ENCODE measurements at regions not wholly inside any gene's neighbourhood (a gene's known extent, or its start where the extent isn't known, plus 50 kb on each side); places are given as distances from the start of the nearest gene placed in this dataset.

DNA sequence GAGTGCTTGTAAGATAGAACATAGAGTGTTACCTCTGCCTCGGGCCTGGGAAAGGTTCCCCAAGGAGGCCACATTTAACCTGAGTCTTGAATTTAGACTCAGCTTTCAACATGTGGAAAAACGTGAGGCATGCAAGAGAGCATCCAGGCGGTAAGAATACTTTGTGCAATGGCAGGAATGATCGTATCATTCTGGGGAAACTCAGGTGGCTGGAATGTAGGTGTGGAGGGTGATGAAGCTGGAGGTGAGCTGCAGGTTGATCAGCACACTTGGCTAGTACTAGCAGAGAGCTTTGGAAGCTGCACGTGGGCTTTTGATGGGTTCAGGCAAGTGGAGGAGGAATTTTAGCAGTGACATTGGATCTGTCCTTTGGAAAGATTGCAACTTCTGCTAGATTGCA is 270.3 kb upstream of the RAG2 start:
- H3K9me3 Mint-ChIP-seq = no peaks in the 10 kb centered on the region
- H3K27ac Mint-ChIP-seq = no peak overlapping the region
- no peaks in the 10 kb centered on the region for H3K36me3 Mint-ChIP-seq
- H3K27me3 Mint-ChIP-seq = no peaks in the 10 kb centered on the region
- H3K4me3 Mint-ChIP-seq = no peak overlapping the region
- DNase-seq (ENCODE audit: low spot score in 2 of 2) (no peak), ATAC-seq (ENCODE audit: low read depth) (no peak)
- no peaks in the 10 kb centered on the region for H3K4me1 Mint-ChIP-seq

DNA sequence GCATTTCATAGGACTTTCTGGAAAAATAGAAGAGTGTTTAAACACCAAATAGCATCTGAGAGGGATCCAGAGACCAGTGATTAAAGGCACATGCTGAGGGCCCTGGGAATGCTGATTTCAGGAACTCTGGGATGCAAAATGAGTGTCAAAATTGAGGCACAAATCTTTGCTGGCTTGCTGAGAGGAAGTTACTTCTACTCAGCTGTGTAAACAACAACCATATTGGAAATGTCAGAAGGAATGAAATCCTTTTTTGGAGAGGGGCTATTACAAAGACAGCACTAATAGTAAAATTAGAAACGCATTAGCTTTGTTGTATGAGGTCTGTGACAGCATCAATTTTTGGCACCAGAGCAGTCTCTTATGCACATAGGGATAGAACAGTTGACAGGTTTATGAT is 267.8 kb upstream of the RAG2 start:
- Mint-ChIP-seq H3K4me1 (no peaks in the 10 kb centered on the region), H3K9me3 (no peaks in the 10 kb centered on the region)
- no peak for ATAC-seq (ENCODE audit: low read depth)

DNA sequence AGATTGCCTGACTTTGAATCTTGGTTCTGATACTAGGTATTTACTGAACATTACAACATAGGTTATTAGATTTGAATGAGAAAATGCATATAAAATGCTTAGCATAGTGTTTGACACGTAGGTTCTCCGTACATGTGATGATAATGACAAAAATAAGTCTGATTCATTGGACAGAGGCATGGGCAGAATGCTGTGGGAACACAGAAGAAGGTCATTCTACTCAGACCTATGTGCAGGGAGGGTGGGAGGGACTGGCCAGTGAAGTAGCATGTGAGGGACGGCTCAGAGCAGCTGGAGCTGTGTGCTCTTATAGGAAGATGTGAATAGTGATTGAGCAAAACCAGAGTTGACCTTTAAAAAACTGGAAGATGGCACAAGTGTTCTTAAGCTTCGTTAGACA is 256.8 kb upstream of the RAG2 start:
- H3K27me3 Mint-ChIP-seq = no peaks in the 10 kb centered on the region
- DNase-seq (ENCODE audit: low spot score in 2 of 2) = no peak
- no peaks in the 10 kb centered on the region for H3K4me1 Mint-ChIP-seq
- no peak for ATAC-seq (ENCODE audit: low read depth)
- H3K36me3 Mint-ChIP-seq = no peaks in the 10 kb centered on the region
- H3K9me3 Mint-ChIP-seq = peaks cover 2% of the 10 kb centered on the region
- H3K4me3 Mint-ChIP-seq = no peak overlapping the region
- H3K27ac Mint-ChIP-seq = no peak overlapping the region

More for the DNA sequence above, 267.8 kb upstream of the RAG2 start:
- no peak for DNase-seq (ENCODE audit: low spot score in 2 of 2)
- H3K27ac Mint-ChIP-seq = no peak overlapping the region
- H3K27me3 Mint-ChIP-seq = no peaks in the 10 kb centered on the region
- H3K36me3 Mint-ChIP-seq = no peaks in the 10 kb centered on the region
- no peak overlapping the region for H3K4me3 Mint-ChIP-seq

DNA sequence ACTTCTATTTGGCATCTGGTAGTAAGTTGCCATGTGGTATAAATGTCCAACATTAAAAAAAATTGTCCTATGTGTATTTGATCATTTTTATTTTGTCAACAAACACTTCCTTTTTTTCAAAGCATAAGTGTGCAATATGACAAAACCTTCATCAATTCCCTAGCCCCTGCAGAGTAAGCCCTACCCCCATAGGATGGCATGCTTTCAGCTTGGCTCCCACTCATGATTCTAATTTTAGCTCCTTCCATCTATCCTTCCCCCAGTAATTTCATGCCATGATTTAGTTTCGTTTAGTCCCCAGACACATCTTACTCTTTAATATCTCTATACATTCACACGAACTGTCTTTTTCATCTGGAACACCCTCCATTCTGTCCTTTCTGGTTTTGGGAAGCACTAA is 250.6 kb upstream of the RAG2 start:
- ATAC-seq (ENCODE audit: low read depth) (no peak), DNase-seq (ENCODE audit: low spot score in 2 of 2) (no peak)
- no peak overlapping the region for H3K27ac Mint-ChIP-seq
- no peak overlapping the region for H3K4me3 Mint-ChIP-seq
- H3K9me3 Mint-ChIP-seq = no peaks in the 10 kb centered on the region
- H3K36me3 Mint-ChIP-seq = no peaks in the 10 kb centered on the region
- no peaks in the 10 kb centered on the region for H3K27me3 Mint-ChIP-seq
- H3K4me1 Mint-ChIP-seq = no peaks in the 10 kb centered on the region

DNA sequence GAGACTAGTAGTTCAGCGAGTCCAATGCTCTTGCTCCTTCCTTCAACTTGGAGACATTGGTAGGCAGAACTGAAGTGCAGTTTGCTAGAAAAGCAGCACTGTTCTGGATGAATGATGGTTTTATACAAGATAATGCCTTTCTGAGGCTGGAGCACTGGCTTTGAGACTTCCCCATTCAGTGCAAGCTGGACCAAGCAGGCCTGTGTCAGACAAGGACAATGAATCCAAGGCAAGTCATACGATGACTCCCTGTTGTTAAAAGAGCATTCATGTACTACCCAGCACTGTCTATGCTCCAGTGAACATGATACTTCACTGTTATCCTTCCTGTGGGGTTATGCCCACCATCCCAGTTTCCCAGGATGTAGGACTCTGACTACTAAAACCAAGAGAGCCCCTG is 242.3 kb upstream of the RAG2 start:
- no peak overlapping the region for H3K4me3 Mint-ChIP-seq
- no peaks in the 10 kb centered on the region for H3K36me3 Mint-ChIP-seq
- H3K4me1 Mint-ChIP-seq = no peaks in the 10 kb centered on the region
- no peak for ATAC-seq (ENCODE audit: low read depth)
- no peak for DNase-seq (ENCODE audit: low spot score in 2 of 2)
- no peaks in the 10 kb centered on the region for H3K27me3 Mint-ChIP-seq
- no peak overlapping the region for H3K27ac Mint-ChIP-seq
- H3K9me3 Mint-ChIP-seq = no peaks in the 10 kb centered on the region

DNA sequence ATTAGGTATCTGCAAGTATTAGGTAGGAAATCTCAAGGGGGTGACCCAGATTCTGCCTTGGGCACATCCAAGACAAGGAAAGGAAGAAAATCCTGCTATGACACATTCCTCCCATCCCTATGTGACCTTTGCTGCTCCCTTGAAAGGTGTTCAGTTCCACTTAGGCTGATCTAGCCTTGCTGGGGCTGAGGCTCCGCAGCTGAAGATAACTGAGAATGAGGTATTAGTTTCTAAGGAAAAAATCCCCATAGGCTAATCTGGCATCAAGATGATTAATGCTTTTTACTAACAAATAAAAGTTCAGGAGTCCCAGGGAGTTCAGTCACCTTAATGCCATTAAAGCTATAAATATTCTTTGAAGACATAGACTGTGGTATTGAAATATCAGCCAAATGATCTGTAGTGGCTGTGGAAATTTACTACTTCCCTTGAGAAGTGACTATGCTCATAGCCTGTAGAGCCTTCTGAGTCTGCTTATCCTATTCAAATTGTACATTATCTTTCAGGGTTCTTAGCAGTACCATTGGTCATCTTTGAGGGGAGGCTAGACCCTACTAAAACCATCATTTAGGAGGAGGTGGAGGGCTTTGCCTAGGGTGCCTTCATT is 239.9 kb upstream of the RAG2 start:
- DNase-seq (ENCODE audit: low spot score in 2 of 2) = no peak
- ATAC-seq (ENCODE audit: low read depth) = no peak
- Mint-ChIP-seq H3K4me3 (no peak overlapping the region), H3K36me3 (no peaks in the 10 kb centered on the region), H3K4me1 (no peaks in the 10 kb centered on the region), H3K9me3 (peaks cover 4% of the 10 kb centered on the region), H3K27me3 (no peaks in the 10 kb centered on the region), H3K27ac (no peak overlapping the region)

DNA sequence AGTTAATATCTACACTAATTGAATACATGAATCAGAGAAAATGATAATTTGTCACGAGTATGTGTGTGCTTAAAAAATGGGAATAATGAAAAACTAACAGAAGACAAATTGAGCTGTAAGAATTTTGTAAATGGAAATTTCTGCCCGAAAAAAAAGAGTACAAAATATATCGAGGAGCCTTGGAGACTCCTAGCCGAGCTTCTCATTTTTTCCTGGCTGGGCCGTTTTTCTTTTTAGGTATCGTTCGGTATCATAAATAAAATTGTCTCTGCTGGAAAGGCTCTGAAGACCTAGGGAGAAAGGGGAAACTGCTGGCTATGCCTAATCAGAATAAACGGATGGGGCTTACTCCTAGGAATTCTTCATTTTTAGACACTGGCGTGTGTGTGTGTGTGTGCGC is 227.2 kb upstream of the RAG2 start:
- Mint-ChIP-seq H3K36me3 (no peaks in the 10 kb centered on the region), H3K4me3 (no peak overlapping the region), H3K27ac (no peak overlapping the region), H3K9me3 (peaks cover 2% of the 10 kb centered on the region), H3K4me1 (no peaks in the 10 kb centered on the region), H3K27me3 (no peaks in the 10 kb centered on the region)
- no peak for DNase-seq (ENCODE audit: low spot score in 2 of 2)
- no peak for ATAC-seq (ENCODE audit: low read depth)

DNA sequence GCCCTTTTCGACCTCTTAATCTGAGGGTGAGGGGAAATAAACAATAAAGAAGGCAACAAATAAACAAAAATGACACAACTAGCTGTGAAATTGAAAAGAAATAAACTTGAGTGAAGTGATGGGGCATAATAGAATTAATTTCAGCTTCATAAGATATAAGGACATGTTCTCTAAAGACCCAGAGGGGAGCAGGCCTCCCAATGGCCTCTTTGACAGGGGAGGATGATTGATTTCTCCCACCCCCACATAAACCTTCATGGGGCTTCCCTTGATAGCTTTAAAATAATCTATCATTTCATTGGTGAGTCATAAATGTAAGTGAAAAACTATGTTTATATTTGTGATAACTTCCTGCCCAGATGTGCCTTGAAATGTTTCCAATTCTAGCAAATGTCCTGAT is 226.3 kb upstream of the RAG2 start:
- DNase-seq (ENCODE audit: low spot score in 2 of 2) (no peak), ATAC-seq (ENCODE audit: low read depth) (no peak)
- H3K9me3 Mint-ChIP-seq = peaks cover 2% of the 10 kb centered on the region
- no peaks in the 10 kb centered on the region for H3K36me3 Mint-ChIP-seq
- no peaks in the 10 kb centered on the region for H3K4me1 Mint-ChIP-seq
- no peak overlapping the region for H3K4me3 Mint-ChIP-seq
- H3K27ac Mint-ChIP-seq = no peak overlapping the region
- no peaks in the 10 kb centered on the region for H3K27me3 Mint-ChIP-seq

DNA sequence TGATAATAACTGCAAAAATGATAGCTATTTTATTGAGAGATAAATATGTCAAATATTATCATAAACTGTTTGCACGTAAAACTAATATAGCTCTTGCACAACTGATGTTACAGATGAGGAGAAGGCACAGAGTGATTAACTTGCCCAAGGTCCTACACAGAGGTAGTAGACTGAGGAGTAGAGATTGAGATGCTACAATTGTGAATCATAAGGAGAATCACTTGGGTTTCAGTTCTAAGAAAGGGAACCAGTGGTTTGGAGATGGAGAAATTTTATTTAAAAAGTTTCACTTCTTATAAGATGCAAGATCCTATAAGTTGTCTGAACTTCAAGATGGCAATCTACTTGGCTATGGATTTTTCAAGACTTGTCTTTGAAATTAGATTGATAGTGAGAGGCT is 224.8 kb upstream of the RAG2 start:
- no peak overlapping the region for H3K4me3 Mint-ChIP-seq
- DNase-seq (ENCODE audit: low spot score in 2 of 2) (no peak), ATAC-seq (ENCODE audit: low read depth) (no peak)
- no peaks in the 10 kb centered on the region for H3K27me3 Mint-ChIP-seq
- no peaks in the 10 kb centered on the region for H3K4me1 Mint-ChIP-seq
- H3K36me3 Mint-ChIP-seq = no peaks in the 10 kb centered on the region
- H3K27ac Mint-ChIP-seq = no peak overlapping the region
- H3K9me3 Mint-ChIP-seq = no peaks in the 10 kb centered on the region

DNA sequence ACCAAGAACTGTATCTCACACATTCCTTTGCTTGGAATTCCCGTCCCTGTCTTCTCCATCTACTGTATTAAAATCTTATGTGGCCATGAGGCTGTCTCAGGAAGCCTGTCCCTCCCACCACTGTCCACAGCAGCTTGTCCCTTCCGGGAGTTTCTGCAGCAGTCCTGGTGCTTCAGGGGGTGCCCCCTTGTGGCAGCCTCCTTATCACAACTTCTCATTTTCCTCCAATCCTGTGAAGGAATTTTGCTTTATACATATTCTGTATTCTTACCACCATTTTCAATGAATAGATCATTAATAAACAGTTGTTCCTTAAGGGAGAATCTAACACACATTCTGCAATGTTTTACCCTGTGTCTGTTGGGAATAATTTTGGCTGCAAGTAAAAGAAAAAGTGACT is 220.4 kb upstream of the RAG2 start:
- H3K4me3 Mint-ChIP-seq = no peak overlapping the region
- H3K9me3 Mint-ChIP-seq = no peaks in the 10 kb centered on the region
- no peak for DNase-seq (ENCODE audit: low spot score in 2 of 2)
- no peak for ATAC-seq (ENCODE audit: low read depth)
- H3K27me3 Mint-ChIP-seq = peaks cover 1% of the 10 kb centered on the region
- H3K4me1 Mint-ChIP-seq = no peaks in the 10 kb centered on the region
- H3K27ac Mint-ChIP-seq = no peak overlapping the region
- no peaks in the 10 kb centered on the region for H3K36me3 Mint-ChIP-seq

DNA sequence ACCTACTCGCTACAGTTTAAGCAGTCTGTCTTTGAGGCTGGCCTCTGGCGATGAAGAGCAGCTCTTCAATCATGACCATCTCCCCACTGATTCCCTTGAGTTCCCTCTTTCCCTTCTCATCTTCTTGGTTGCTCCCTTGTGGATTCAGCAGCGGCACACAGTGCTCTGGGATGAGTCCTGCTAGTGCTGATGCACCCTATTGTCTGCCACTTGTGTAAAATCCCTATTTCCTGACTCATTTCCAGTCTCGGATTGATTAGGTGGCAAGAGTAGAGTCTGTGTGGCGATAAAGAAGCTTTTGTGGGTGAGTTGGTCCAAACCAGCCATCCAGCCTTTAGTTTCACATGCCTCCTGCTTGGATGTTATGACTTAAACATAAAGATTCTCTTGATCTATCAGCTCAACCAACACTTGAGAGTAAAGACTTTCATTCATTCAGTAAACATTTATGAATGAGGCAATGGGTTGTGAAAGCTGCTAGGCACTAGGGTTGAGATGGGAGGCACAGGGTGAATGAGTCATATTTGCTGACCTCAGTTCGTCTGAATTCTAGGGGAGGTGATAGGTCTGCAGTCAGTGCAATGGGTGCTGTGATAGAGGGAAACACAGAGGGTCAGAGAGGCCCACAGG is 219.4 kb upstream of the RAG2 start:
- ATAC-seq (ENCODE audit: low read depth) (no peak), DNase-seq (ENCODE audit: low spot score in 2 of 2) (no peak)
- Mint-ChIP-seq H3K9me3 (no peaks in the 10 kb centered on the region), H3K27ac (no peak overlapping the region), H3K27me3 (peaks cover 1% of the 10 kb centered on the region), H3K4me1 (no peaks in the 10 kb centered on the region), H3K4me3 (no peak overlapping the region), H3K36me3 (no peaks in the 10 kb centered on the region)

DNA sequence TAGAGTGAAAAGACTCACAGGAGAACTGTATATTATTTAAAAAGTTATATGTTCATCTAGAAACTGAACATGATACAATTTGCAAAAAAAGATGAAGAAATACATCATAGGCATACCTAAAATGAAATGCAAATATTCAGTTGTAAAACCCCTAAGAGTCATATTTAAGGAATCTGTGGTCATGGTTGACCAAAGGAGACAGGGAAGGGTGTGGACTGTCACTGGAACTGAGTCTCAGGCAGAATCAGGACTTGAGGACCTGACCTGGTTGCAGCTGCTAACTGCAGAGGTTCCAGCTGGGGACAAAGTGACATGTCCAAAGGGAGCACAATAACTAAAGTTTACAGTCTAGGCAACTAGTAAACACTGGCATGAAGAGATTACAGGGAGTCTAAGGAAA is 211.3 kb upstream of the RAG2 start:
- no peaks in the 10 kb centered on the region for H3K36me3 Mint-ChIP-seq
- H3K4me3 Mint-ChIP-seq = no peak overlapping the region
- H3K9me3 Mint-ChIP-seq = no peaks in the 10 kb centered on the region
- DNase-seq (ENCODE audit: low spot score in 2 of 2) = no peak
- H3K4me1 Mint-ChIP-seq = no peaks in the 10 kb centered on the region
- H3K27me3 Mint-ChIP-seq = no peaks in the 10 kb centered on the region
- no peak overlapping the region for H3K27ac Mint-ChIP-seq
- ATAC-seq (ENCODE audit: low read depth) = no peak

DNA sequence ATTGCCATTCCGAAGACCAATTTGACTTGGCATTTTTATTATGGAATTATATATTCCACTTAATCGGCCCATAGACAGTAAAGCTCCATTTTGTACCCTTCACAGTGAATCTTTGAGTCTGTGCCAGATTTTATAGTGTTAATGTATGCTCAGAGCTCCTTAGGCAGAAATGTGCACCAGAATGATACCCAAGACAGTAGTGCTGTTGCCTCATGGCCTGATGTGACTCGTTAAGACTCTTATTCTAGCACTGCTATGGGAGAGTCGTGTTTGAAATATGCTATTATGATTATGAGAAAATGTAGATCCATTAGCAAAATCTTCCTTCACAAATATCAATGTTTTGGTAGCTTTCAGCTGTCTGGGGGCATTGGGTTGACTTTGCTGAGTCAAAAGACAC is 209.8 kb upstream of the RAG2 start:
- no peak overlapping the region for H3K27ac Mint-ChIP-seq
- ATAC-seq (ENCODE audit: low read depth) (no peak), DNase-seq (ENCODE audit: low spot score in 2 of 2) (no peak)
- no peaks in the 10 kb centered on the region for H3K9me3 Mint-ChIP-seq
- no peaks in the 10 kb centered on the region for H3K27me3 Mint-ChIP-seq
- no peaks in the 10 kb centered on the region for H3K36me3 Mint-ChIP-seq
- no peak overlapping the region for H3K4me3 Mint-ChIP-seq
- no peaks in the 10 kb centered on the region for H3K4me1 Mint-ChIP-seq

DNA sequence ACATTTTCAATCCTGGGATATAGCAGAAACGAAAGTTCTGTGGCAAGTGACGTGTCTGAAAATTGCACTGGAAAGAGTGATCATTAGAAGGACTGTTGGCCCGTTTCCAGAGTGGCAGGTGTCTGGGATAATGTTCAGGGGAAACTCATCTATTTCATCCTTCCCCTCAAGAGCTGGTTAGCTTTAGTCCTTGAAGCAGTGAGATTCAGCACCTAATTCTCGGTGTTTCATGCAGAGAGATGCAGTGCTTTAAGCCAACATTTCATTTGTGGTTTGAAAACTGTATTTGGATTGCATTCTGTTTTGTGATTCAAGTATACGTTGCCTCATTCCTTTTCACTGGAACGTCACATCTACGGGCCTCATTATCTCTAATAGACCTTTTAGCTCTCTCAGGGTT is 205.0 kb upstream of the RAG2 start:
- H3K9me3 Mint-ChIP-seq = no peaks in the 10 kb centered on the region
- no peaks in the 10 kb centered on the region for H3K36me3 Mint-ChIP-seq
- no peak for ATAC-seq (ENCODE audit: low read depth)

More for the DNA sequence above, 205.0 kb upstream of the RAG2 start:
- no peak overlapping the region for H3K27ac Mint-ChIP-seq
- DNase-seq (ENCODE audit: low spot score in 2 of 2) = no peak
- H3K4me3 Mint-ChIP-seq = no peak overlapping the region
- H3K27me3 Mint-ChIP-seq = no peaks in the 10 kb centered on the region
- H3K4me1 Mint-ChIP-seq = no peaks in the 10 kb centered on the region

All from memory B cell (primary cell).